GM12892 (cell line): ENCODE measurements at regions not wholly inside any gene's neighbourhood (a gene's known extent, or its start where the extent isn't known, plus 50 kb on each side); places are given as distances from the start of the nearest gene placed in this dataset.

Experiments
- POLR2AphosphoS5 ChIP-seq: IDR thresholded peaks from 2 replicates; pipeline ENCODE4 v1.6.1; 2011; ENCODE audit warnings: low read depth, low read length, control low read depth
- TAF1 ChIP-seq: IDR thresholded peaks from 2 replicates; pipeline ENCODE4 v1.6.1; 2011; ENCODE audit warnings: low read depth, mild to moderate bottlenecking, control low read depth, low read length, borderline replicate concordance

- TF ChIP-seq POLR2AphosphoS5 = no peak
- TF ChIP-seq TAF1 = no peak
These were observed 711.8 kb upstream of the GRM3 start for GRCh38 chr7:85931919-85932318.
